ENCODE measurements at regions not wholly inside any gene's neighbourhood (a gene's known extent, or its start where the extent isn't known, plus 50 kb on each side); places are given as distances from the start of the nearest gene placed in this dataset.

GRCh38 chr12:74959657-74960056 is 250.0 kb downstream of the KCNC2 start:
- no peak overlapping the region for H3K4me3 ChIP-seq (ENCODE audit: low read depth, low read length)
- no peak for DNase-seq (ENCODE audit: low read depth)
- TF ChIP-seq CTCF (IDR thresholded peaks at IDR 0.05; ENCODE audit: insufficient read depth, low read depth, low read length) = no peak

DNA sequence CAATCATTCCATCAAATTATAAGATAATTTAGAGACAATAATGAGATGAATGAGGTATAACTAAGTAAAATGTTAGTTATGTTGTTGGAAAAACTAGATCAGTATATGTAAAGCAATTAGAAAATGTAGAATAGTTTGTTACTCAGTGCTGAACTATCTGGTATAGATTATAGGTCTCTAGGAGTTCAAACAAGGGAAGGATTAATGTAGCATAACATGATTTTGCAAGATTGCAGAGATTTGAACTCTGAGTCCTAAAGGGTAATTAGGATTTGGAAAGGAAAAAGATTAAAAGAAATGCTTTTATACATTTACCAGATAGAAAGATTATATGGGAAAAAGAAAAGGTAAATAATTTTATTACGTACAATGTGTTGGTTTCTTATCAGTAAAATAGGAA is 246.3 kb downstream of the KCNC2 start:
- H3K4me3 ChIP-seq (ENCODE audit: low read depth, low read length) = no peak overlapping the region
- no peak for TF ChIP-seq CTCF (IDR thresholded peaks at IDR 0.05; ENCODE audit: insufficient read depth, low read depth, low read length)
- no peak for DNase-seq (ENCODE audit: low read depth)

DNA sequence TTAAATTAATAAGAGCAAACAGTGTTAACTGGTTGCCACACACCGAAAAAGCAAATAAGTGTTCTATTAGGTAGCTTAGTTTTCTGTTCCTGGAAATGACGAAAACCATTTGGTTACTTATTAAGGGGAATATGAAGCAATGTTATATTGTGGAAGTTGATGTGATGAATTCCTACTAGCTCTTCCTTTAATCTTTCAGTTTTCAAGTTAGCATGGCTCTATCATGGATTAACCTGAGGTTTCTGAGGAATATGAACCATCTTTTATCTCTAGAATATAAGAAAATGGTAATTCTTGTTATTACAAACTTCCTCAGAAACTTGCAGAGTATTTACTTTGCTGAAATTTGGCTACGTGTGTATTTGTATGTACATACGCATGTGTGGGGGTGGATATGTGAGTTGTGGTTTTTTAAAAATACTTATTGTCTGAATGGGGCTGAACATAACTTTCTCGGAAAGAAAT is 245.7 kb downstream of the KCNC2 start:
- no peak overlapping the region for H3K4me3 ChIP-seq (ENCODE audit: low read depth, low read length)
- DNase-seq (ENCODE audit: low read depth) = no peak
- no peak for TF ChIP-seq CTCF (IDR thresholded peaks at IDR 0.05; ENCODE audit: insufficient read depth, low read depth, low read length)

DNA sequence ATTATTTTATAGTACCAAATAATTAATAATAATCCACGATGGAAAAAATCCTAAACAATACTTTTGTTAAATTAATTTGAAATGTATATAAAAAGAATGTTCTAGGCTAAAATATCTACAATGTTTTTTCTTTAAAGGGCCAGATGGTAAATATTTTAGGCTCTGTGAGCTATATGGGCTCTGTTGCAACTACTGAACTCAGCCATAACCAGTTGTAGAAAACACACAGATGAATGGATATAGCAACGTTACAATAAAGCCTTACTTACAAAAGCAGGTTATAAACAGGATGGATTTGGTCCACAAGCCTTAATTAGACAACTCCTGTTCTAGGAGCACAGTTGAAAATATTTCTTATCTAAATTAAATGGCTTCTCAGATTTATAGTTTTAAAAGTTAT is 245.2 kb downstream of the KCNC2 start:
- no peak for DNase-seq (ENCODE audit: low read depth)
- H3K4me3 ChIP-seq (ENCODE audit: low read depth, low read length) = no peak overlapping the region
- no peak for TF ChIP-seq CTCF (IDR thresholded peaks at IDR 0.05; ENCODE audit: insufficient read depth, low read depth, low read length)

DNA sequence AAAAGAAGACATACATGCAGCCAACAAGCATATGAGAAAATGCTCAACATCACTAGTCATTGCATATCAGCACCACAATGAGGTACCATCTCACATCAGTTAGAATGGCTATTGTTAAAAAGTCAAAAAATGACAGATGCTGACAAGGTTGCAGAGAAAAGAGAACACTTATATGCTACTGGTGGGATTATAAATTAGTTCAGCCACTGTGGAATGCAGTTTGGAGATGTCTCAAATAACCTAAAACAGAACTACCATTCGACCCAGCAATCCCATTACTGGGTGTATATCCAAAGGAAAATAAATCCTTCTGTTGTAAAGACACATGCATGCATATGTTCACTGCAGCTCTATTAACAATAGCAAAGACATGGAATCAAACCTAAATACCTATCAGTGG is 238.4 kb downstream of the KCNC2 start:
- no peak overlapping the region for H3K4me3 ChIP-seq (ENCODE audit: low read depth, low read length)
- no peak for TF ChIP-seq CTCF (IDR thresholded peaks at IDR 0.05; ENCODE audit: insufficient read depth, low read depth, low read length)
- DNase-seq (ENCODE audit: low read depth) = no peak

- TF ChIP-seq CTCF (IDR thresholded peaks at IDR 0.05; ENCODE audit: insufficient read depth, low read depth, low read length) = no peak
- no peak overlapping the region for H3K4me3 ChIP-seq (ENCODE audit: low read depth, low read length)
- DNase-seq (ENCODE audit: low read depth) = no peak
These were observed 231.7 kb downstream of the KCNC2 start for GRCh38 chr12:74977832-74978481.

DNA sequence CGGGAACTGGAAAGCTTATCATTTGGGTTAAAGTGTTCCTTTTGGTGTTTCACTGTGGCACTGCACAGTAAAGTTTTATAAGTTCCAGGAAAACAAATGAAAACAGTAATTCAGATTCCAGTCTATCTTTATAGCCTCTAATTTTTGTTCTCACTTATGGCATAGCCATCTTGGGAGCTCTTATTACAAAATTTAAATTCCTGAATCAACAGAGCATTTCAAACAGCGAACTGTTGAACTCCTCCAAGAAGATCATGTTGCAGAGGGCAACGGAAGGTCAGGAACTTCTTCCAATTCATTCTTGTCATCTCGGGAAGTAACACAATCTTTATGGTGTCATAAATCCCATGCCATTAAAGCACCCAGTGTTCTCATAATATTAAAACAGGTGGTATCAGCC is 229.1 kb downstream of the KCNC2 start:
- peak; percentile 3 for DNase-seq (ENCODE audit: low read depth)
- H3K4me3 ChIP-seq (ENCODE audit: low read depth, low read length) = no peak overlapping the region
- no peak for TF ChIP-seq CTCF (IDR thresholded peaks at IDR 0.05; ENCODE audit: insufficient read depth, low read depth, low read length)

Measured in fibroblast of villous mesenchyme (primary cell).